ENCODE measurements at regions not wholly inside any gene's neighbourhood (a gene's known extent, or its start where the extent isn't known, plus 50 kb on each side); places are given as distances from the start of the nearest gene placed in this dataset.

- Histone ChIP-seq H3K36me3 (ENCODE audit: control insufficient read depth, insufficient read depth, low read length) (no peaks in the 10 kb centered on the region), H3K27me3 (ENCODE audit: control insufficient read depth, insufficient read depth, low read length) (no peaks in the 10 kb centered on the region), H3K4me3 (ENCODE audit: low read length) (no peak overlapping the region), H3K9ac (ENCODE audit: low read length) (no peak overlapping the region), H3K27ac (ENCODE audit: low read depth, low read length) (no peak overlapping the region), H3K4me1 (ENCODE audit: control insufficient read depth, insufficient read depth, low read length) (no peaks in the 10 kb centered on the region)
Observed at GRCh38 chr2:103235283-103235682, 473.5 kb downstream of the TMEM182 start.

- Histone ChIP-seq H3K27me3 (ENCODE audit: control insufficient read depth, insufficient read depth, low read length) (no peaks in the 10 kb centered on the region), H3K36me3 (ENCODE audit: control insufficient read depth, insufficient read depth, low read length) (no peaks in the 10 kb centered on the region), H3K4me3 (ENCODE audit: low read length) (no peak overlapping the region), H3K27ac (ENCODE audit: low read depth, low read length) (no peak overlapping the region), H3K9ac (ENCODE audit: low read length) (no peak overlapping the region), H3K4me1 (ENCODE audit: control insufficient read depth, insufficient read depth, low read length) (no peaks in the 10 kb centered on the region)
Observed at GRCh38 chr2:103249462-103249861, 487.6 kb downstream of the TMEM182 start.

- Histone ChIP-seq H3K27ac (ENCODE audit: low read depth, low read length) (no peak overlapping the region), H3K36me3 (ENCODE audit: control insufficient read depth, insufficient read depth, low read length) (no peaks in the 10 kb centered on the region), H3K4me3 (ENCODE audit: low read length) (no peak overlapping the region), H3K9ac (ENCODE audit: low read length) (no peak overlapping the region), H3K4me1 (ENCODE audit: control insufficient read depth, insufficient read depth, low read length) (no peaks in the 10 kb centered on the region), H3K27me3 (ENCODE audit: control insufficient read depth, insufficient read depth, low read length) (no peaks in the 10 kb centered on the region)
Observed at GRCh38 chr2:103252781-103253180, 490.9 kb downstream of the TMEM182 start.

GRCh38 chr2:103254611-103255010, 492.8 kb downstream of the TMEM182 start:
- Histone ChIP-seq H3K27me3 (ENCODE audit: control insufficient read depth, insufficient read depth, low read length) (no peaks in the 10 kb centered on the region), H3K4me1 (ENCODE audit: control insufficient read depth, insufficient read depth, low read length) (no peaks in the 10 kb centered on the region), H3K9ac (ENCODE audit: low read length) (no peak overlapping the region), H3K4me3 (ENCODE audit: low read length) (no peak overlapping the region), H3K36me3 (ENCODE audit: control insufficient read depth, insufficient read depth, low read length) (no peaks in the 10 kb centered on the region), H3K27ac (ENCODE audit: low read depth, low read length) (no peak overlapping the region)

GRCh38 chr2:103264058-103264768, 502.4 kb downstream of the TMEM182 start:
- Histone ChIP-seq H3K27ac (ENCODE audit: low read depth, low read length) (no peak overlapping the region), H3K4me1 (ENCODE audit: control insufficient read depth, insufficient read depth, low read length) (no peaks in the 10 kb centered on the region), H3K27me3 (ENCODE audit: control insufficient read depth, insufficient read depth, low read length) (no peaks in the 10 kb centered on the region), H3K36me3 (ENCODE audit: control insufficient read depth, insufficient read depth, low read length) (no peaks in the 10 kb centered on the region), H3K4me3 (ENCODE audit: low read length) (no peak overlapping the region), H3K9ac (ENCODE audit: low read length) (no peak overlapping the region)

- H3K9ac ChIP-seq (ENCODE audit: low read length), result no peak overlapping the region
- H3K36me3 ChIP-seq (ENCODE audit: control insufficient read depth, insufficient read depth, low read length), result no peaks in the 10 kb centered on the region
- no peaks in the 10 kb centered on the region for H3K4me1 ChIP-seq (ENCODE audit: control insufficient read depth, insufficient read depth, low read length)
- no peak overlapping the region for H3K27ac ChIP-seq (ENCODE audit: low read depth, low read length)
- H3K27me3 ChIP-seq (ENCODE audit: control insufficient read depth, insufficient read depth, low read length), result no peaks in the 10 kb centered on the region
- H3K4me3 ChIP-seq (ENCODE audit: low read length), result no peak overlapping the region
Observed at GRCh38 chr2:103265521-103265920, 503.7 kb downstream of the TMEM182 start.

GRCh38 chr2:103268841-103269498, 507.1 kb downstream of the TMEM182 start:
- no peak overlapping the region for H3K9ac ChIP-seq (ENCODE audit: low read length)
- H3K4me1 ChIP-seq (ENCODE audit: control insufficient read depth, insufficient read depth, low read length), result no peaks in the 10 kb centered on the region
- H3K4me3 ChIP-seq (ENCODE audit: low read length), result no peak overlapping the region
- H3K27ac ChIP-seq (ENCODE audit: low read depth, low read length), result no peak overlapping the region
- no peaks in the 10 kb centered on the region for H3K27me3 ChIP-seq (ENCODE audit: control insufficient read depth, insufficient read depth, low read length)
- H3K36me3 ChIP-seq (ENCODE audit: control insufficient read depth, insufficient read depth, low read length), result no peaks in the 10 kb centered on the region

GRCh38 chr2:103276869-103277268, 515.0 kb downstream of the TMEM182 start:
- Histone ChIP-seq H3K9ac (ENCODE audit: low read length) (no peak overlapping the region), H3K4me3 (ENCODE audit: low read length) (no peak overlapping the region), H3K4me1 (ENCODE audit: control insufficient read depth, insufficient read depth, low read length) (no peaks in the 10 kb centered on the region), H3K27ac (ENCODE audit: low read depth, low read length) (no peak overlapping the region), H3K27me3 (ENCODE audit: control insufficient read depth, insufficient read depth, low read length) (no peaks in the 10 kb centered on the region), H3K36me3 (ENCODE audit: control insufficient read depth, insufficient read depth, low read length) (no peaks in the 10 kb centered on the region)

- no peaks in the 10 kb centered on the region for H3K27me3 ChIP-seq (ENCODE audit: control insufficient read depth, insufficient read depth, low read length)
- no peak overlapping the region for H3K4me3 ChIP-seq (ENCODE audit: low read length)
- no peaks in the 10 kb centered on the region for H3K4me1 ChIP-seq (ENCODE audit: control insufficient read depth, insufficient read depth, low read length)
- H3K27ac ChIP-seq (ENCODE audit: low read depth, low read length), result no peak overlapping the region
- H3K9ac ChIP-seq (ENCODE audit: low read length), result no peak overlapping the region
- no peaks in the 10 kb centered on the region for H3K36me3 ChIP-seq (ENCODE audit: control insufficient read depth, insufficient read depth, low read length)
Observed at GRCh38 chr2:103284750-103285149, 522.9 kb downstream of the TMEM182 start.

- H3K36me3 ChIP-seq (ENCODE audit: control insufficient read depth, insufficient read depth, low read length), result no peaks in the 10 kb centered on the region
- no peaks in the 10 kb centered on the region for H3K4me1 ChIP-seq (ENCODE audit: control insufficient read depth, insufficient read depth, low read length)
- no peak overlapping the region for H3K27ac ChIP-seq (ENCODE audit: low read depth, low read length)
- H3K27me3 ChIP-seq (ENCODE audit: control insufficient read depth, insufficient read depth, low read length), result no peaks in the 10 kb centered on the region
- no peak overlapping the region for H3K4me3 ChIP-seq (ENCODE audit: low read length)
- H3K9ac ChIP-seq (ENCODE audit: low read length), result no peak overlapping the region
Observed at GRCh38 chr2:103285354-103285753, 523.5 kb downstream of the TMEM182 start.

- no peak overlapping the region for H3K4me3 ChIP-seq (ENCODE audit: low read length)
- no peak overlapping the region for H3K9ac ChIP-seq (ENCODE audit: low read length)
- no peaks in the 10 kb centered on the region for H3K27me3 ChIP-seq (ENCODE audit: control insufficient read depth, insufficient read depth, low read length)
- H3K4me1 ChIP-seq (ENCODE audit: control insufficient read depth, insufficient read depth, low read length), result no peaks in the 10 kb centered on the region
- no peaks in the 10 kb centered on the region for H3K36me3 ChIP-seq (ENCODE audit: control insufficient read depth, insufficient read depth, low read length)
- no peak overlapping the region for H3K27ac ChIP-seq (ENCODE audit: low read depth, low read length)
Observed at GRCh38 chr2:103287746-103288145, 525.9 kb downstream of the TMEM182 start.

GRCh38 chr2:103288696-103289095, 526.9 kb downstream of the TMEM182 start:
- no peaks in the 10 kb centered on the region for H3K36me3 ChIP-seq (ENCODE audit: control insufficient read depth, insufficient read depth, low read length)

More at GRCh38 chr2:103288696-103289095, 526.9 kb downstream of the TMEM182 start:
- Histone ChIP-seq H3K27ac (ENCODE audit: low read depth, low read length) (no peak overlapping the region), H3K4me1 (ENCODE audit: control insufficient read depth, insufficient read depth, low read length) (no peaks in the 10 kb centered on the region), H3K9ac (ENCODE audit: low read length) (no peak overlapping the region), H3K27me3 (ENCODE audit: control insufficient read depth, insufficient read depth, low read length) (no peaks in the 10 kb centered on the region), H3K4me3 (ENCODE audit: low read length) (no peak overlapping the region)
